HCT116 (cell line): ENCODE measurements at regions not wholly inside any gene's neighbourhood (a gene's known extent, or its start where the extent isn't known, plus 50 kb on each side); places are given as distances from the start of the nearest gene placed in this dataset.
A peak's percentile ranks its signal among the peaks of the same experiment; 100 is the strongest.

Experiments
- ATAC-seq: fragments of 200-7000 bp; cut with Tn5 transposase; 2 replicates; pipeline ENCODE4 v1.9.1; 2020; ENCODE audit warnings: mild to moderate bottlenecking, moderate library complexity
- BruUV-seq: library from RNA; stranded (reverse); fragments of 400-500 nt; replicated peaks from 2 replicates; lab custom pipeline; 2021; lab: Mats Ljungman, UMichigan
- CTCF ChIA-PET: fragments of 300-600 bp; sonication (Branson Sonifier 250); formaldehyde crosslinking; loops from one replicate; lab custom pipeline; 2021; ENCODE audit warnings: antibody characterized with exemption; lab: Charles Lee
- POLR2A ChIA-PET: fragments of 300-600, 350-600 bp; sonication (Branson Sonifier 250); formaldehyde crosslinking; loops from one replicate; lab custom pipeline; 2021; ENCODE audit warnings: antibody characterized with exemption; lab: Charles Lee
- RAD21 ChIA-PET, 2 experiments: fragments of 300-600 bp; sonication (Branson Sonifier 250); formaldehyde crosslinking; loops; one replicate each; lab custom pipeline; 2023; ENCODE audit warnings: low total read pairs in 2 of 2; ENCODE audit not compliant: uncharacterized antibody in 2 of 2, unreplicated experiment in 2 of 2, low non-redundant PET in 1 of 2; lab: Charles Lee
- DNase-seq: peaks from one replicate; pipeline ENCODE4 v3.0.0-alpha.2; 2010; ENCODE audit warnings: low read depth, low spot score
- H2AFZ ChIP-seq: fragments of 200-600 bp; shearing (Covaris generic), sonication (generic); 2 replicates; pipeline ENCODE4 v1.6.1; 2017; ENCODE audit warnings: low read depth, mixed run types, mixed read lengths, antibody characterized with exemption, low read length; ENCODE audit not compliant: poor library complexity, severe bottlenecking
- H3K27ac ChIP-seq: 2 replicates; pipeline ENCODE4 v1.5.1; 2012; ENCODE audit warnings: low read depth, low read length
- H3K27me3 ChIP-seq: fragments of 200-600 bp; sonication (generic); 2 replicates; pipeline ENCODE4 v1.6.1; 2016; ENCODE audit warnings: mixed run types, low read length, mixed read lengths; ENCODE audit not compliant: insufficient read depth
- H3K36me3 ChIP-seq, 2 experiments: fragments of 200-500 bp in 1 of 2; fragments of 200-600 bp in 1 of 2; sonication (Bioruptor generic) in 1 of 2; sonication (generic) in 1 of 2; 2 replicates each; pipeline versions ENCODE4 v1.5.1 to v1.6.1; 2014 to 2016; ENCODE audit warnings: low read length in 2 of 2, inconsistent platforms in 1 of 2, mixed read lengths in 1 of 2, mixed run types in 1 of 2; ENCODE audit not compliant: insufficient read depth in 2 of 2, control insufficient read depth in 1 of 2
- H3K4me1 ChIP-seq, 2 experiments: fragments of 200-600 bp in 1 of 2; sonication (generic) in 1 of 2; 2 replicates each; pipeline versions ENCODE4 v1.5.1 to v1.6.1; 2012 to 2017; ENCODE audit warnings: low read length in 2 of 2, inconsistent platforms in 1 of 2, mild to moderate bottlenecking in 1 of 2, mixed read lengths in 1 of 2, mixed run types in 1 of 2, moderate library complexity in 1 of 2; ENCODE audit not compliant: insufficient read depth in 2 of 2, control insufficient read depth in 1 of 2
- H3K4me2 ChIP-seq: fragments of 200-600 bp; sonication (generic); 2 replicates; pipeline ENCODE4 v1.6.1; 2017; ENCODE audit warnings: mixed run types, low read length, mixed read lengths
- H3K4me3 ChIP-seq, 2 experiments: fragments of 200-600 bp in 1 of 2; sonication (generic) in 1 of 2; replicated peaks in 1 of 2; 2 replicates each; pipeline ENCODE4 v1.5.1; 2011 to 2016; ENCODE audit warnings: low read length in 2 of 2, control low read depth in 1 of 2, low read depth in 1 of 2, mild to moderate bottlenecking in 1 of 2, mixed read lengths in 1 of 2, mixed run types in 1 of 2
- H3K79me2 ChIP-seq: fragments of 200-600 bp; sonication (generic); 2 replicates; pipeline ENCODE4 v1.6.1; 2017; ENCODE audit warnings: mild to moderate bottlenecking, mixed run types, low read length, moderate library complexity, mixed read lengths; ENCODE audit not compliant: insufficient read depth
- H3K9ac ChIP-seq: fragments of 200-600 bp; sonication (generic); 2 replicates; pipeline ENCODE4 v1.6.1; 2016; ENCODE audit warnings: low read length, mixed read lengths
- H3K9me2 ChIP-seq: fragments of 200-600 bp; sonication (generic), shearing (Covaris generic); 2 replicates; pipeline ENCODE4 v1.6.1; 2017; ENCODE audit warnings: mixed run types, mild to moderate bottlenecking, moderate library complexity; ENCODE audit not compliant: insufficient read depth
- H3K9me3 ChIP-seq, 2 experiments: fragments of 200-500 bp in 1 of 2; fragments of 200-600 bp in 1 of 2; sonication (Bioruptor generic) in 1 of 2; sonication (generic) in 1 of 2; 2 replicates each; pipeline ENCODE4 v1.6.1; 2014 to 2017; ENCODE audit warnings: low read length in 2 of 2, mixed read lengths in 2 of 2, inconsistent platforms in 1 of 2, low read depth in 1 of 2, mild to moderate bottlenecking in 1 of 2, mixed run types in 1 of 2, moderate library complexity in 1 of 2; ENCODE audit not compliant: control insufficient read depth in 1 of 2, insufficient read depth in 1 of 2
- H4K20me1 ChIP-seq: fragments of 200-600 bp; sonication (generic), shearing (Covaris generic); 2 replicates; pipeline ENCODE4 v1.6.1; 2017; ENCODE audit warnings: mixed run types, mild to moderate bottlenecking, moderate library complexity; ENCODE audit not compliant: insufficient read depth
- CEBPB ChIP-seq: IDR thresholded peaks from 2 replicates; pipeline ENCODE4 v1.6.1; 2012; ENCODE audit warnings: low read depth
- EGR1 ChIP-seq: IDR thresholded peaks from 2 replicates; pipeline ENCODE4 v1.6.1; 2012; ENCODE audit warnings: low read depth
- ELF1 ChIP-seq: IDR thresholded peaks from 2 replicates; pipeline ENCODE4 v1.6.1; 2012; ENCODE audit warnings: low read depth, borderline replicate concordance
- EZH2 ChIP-seq: fragments of 200-600 bp; sonication (generic); IDR thresholded peaks from 2 replicates; pipeline ENCODE4 v1.6.1; 2017; ENCODE audit warnings: antibody characterized with exemption, mixed run types
- EZH2phosphoT487 ChIP-seq: fragments of 200-600 bp; IDR thresholded peaks from 2 replicates; pipeline ENCODE4 v1.6.1; 2018; ENCODE audit warnings: antibody characterized with exemption, borderline replicate concordance
- JUND ChIP-seq: IDR thresholded peaks from 2 replicates; pipeline ENCODE4 v1.6.1; 2012
- MAX ChIP-seq: IDR thresholded peaks from 2 replicates; pipeline ENCODE4 v1.6.1; 2012
- POLR2A ChIP-seq: IDR thresholded peaks from 2 replicates; pipeline ENCODE4 v1.7.0; 2011; ENCODE audit warnings: borderline replicate concordance; ENCODE audit not compliant: insufficient read depth, insufficient read length; ENCODE audit errors: extremely low read depth
- POLR2AphosphoS5 ChIP-seq: IDR thresholded peaks from 2 replicates; pipeline ENCODE4 v1.6.1; 2011; ENCODE audit warnings: mild to moderate bottlenecking, low read depth, low read length, moderate library complexity
- SIN3A ChIP-seq: IDR thresholded peaks from 2 replicates; pipeline ENCODE4 v1.6.1; 2012; ENCODE audit warnings: low read depth
- SP1 ChIP-seq: IDR thresholded peaks from 2 replicates; pipeline ENCODE4 v1.6.1; 2012; ENCODE audit warnings: low read depth
- SRF ChIP-seq: IDR thresholded peaks from 2 replicates; pipeline ENCODE4 v1.6.1; 2012; ENCODE audit warnings: low read depth
- TCF7L2 ChIP-seq: IDR thresholded peaks from 2 replicates; pipeline ENCODE4 v1.7.0; 2011; ENCODE audit warnings: borderline replicate concordance, inconsistent platforms; ENCODE audit not compliant: insufficient read depth, insufficient read length; ENCODE audit errors: extremely low read depth
- YY1 ChIP-seq: IDR thresholded peaks from 2 replicates; pipeline ENCODE4 v1.6.1; 2011; ENCODE audit warnings: low read length, low read depth, moderate library complexity, mild to moderate bottlenecking; ENCODE audit not compliant: insufficient replicate concordance; ENCODE audit errors: extremely low read depth
- ZBTB33 ChIP-seq: IDR thresholded peaks from 2 replicates; pipeline ENCODE4 v1.6.1; 2011; ENCODE audit warnings: mild to moderate bottlenecking, low read length, moderate library complexity; ENCODE audit not compliant: insufficient replicate concordance; ENCODE audit errors: extremely low read depth
- ZFX ChIP-seq: fragments of 450-650 bp; IDR thresholded peaks from 2 replicates; pipeline ENCODE4 v1.6.1; 2017
- ZNF274 ChIP-seq: fragments of 200-500 bp; sonication (Bioruptor generic); IDR thresholded peaks from 2 replicates; pipeline ENCODE4 v1.6.1; 2014; ENCODE audit warnings: mild to moderate bottlenecking, low read depth, low read length, inconsistent platforms
- intact Hi-C: fragments of 100-400 bp; cut with micrococcal nuclease; formaldehyde crosslinking; loops from 2 replicates; pipeline ENCODE4 v1.10.0; 2022
- TF ChIP-seq, protein P1 (sequence below): IDR thresholded peaks from 2 replicates; pipeline ENCODE4 v1.6.1; 2012
- TF ChIP-seq, protein P2 (sequence below), 3 experiments: fragments of 200-600 bp in 1 of 3; sonication (generic) in 1 of 3; IDR thresholded peaks in 2 of 3; conservative IDR thresholded peaks in 1 of 3; 2 replicates each; pipeline ENCODE4 v1.5.1; 2012 to 2017; ENCODE audit warnings: low read depth in 2 of 3, low read length in 2 of 3, antibody characterized with exemption in 1 of 3, borderline replicate concordance in 1 of 3, control low read depth in 1 of 3, mild to moderate bottlenecking in 1 of 3, mixed read lengths in 1 of 3, mixed run types in 1 of 3, moderate library complexity in 1 of 3; ENCODE audit not compliant: insufficient read depth in 1 of 3

- CTCF ChIA-PET = no interaction called here
- POLR2A ChIA-PET = no interaction called here
- Histone ChIP-seq H4K20me1 (no peaks in the 10 kb centered on the region), H3K4me1 (peaks cover 0 to 10% of the 10 kb centered on the region in 2 experiments; a peak in 3 of 4 replicates), H3K9ac (no peak overlapping the region), H3K9me2 (no peaks in the 10 kb centered on the region), H3K9me3 (no peaks in the 10 kb centered on the region), H3K4me3 (no peak overlapping the region), H3K36me3 (no peaks in the 10 kb centered on the region), H2AFZ (no peak overlapping the region), H3K27ac (no peak overlapping the region), H3K27me3 (peaks cover 11% of the 10 kb centered on the region; the same call in 1 of the 2 replicates), H3K4me2 (no peak overlapping the region), H3K79me2 (no peaks in the 10 kb centered on the region)
- no TSS peak for BruUV-seq
- RAD21 ChIA-PET = no interaction called here
- ATAC-seq (no peak), DNase-seq (no peak)
- TF ChIP-seq JUND (no peak), ZNF274 (no peak), SIN3A (no peak), TCF7L2 (no peak), ZBTB33 (no peak), POLR2A (no peak), CEBPB (no peak), MAX (no peak), ZFX (no peak)
- intact Hi-C loops = no loop called here
These were observed 90.4 kb upstream of the KIT start for GRCh38 chr4:54567327-54567726.

DNA sequence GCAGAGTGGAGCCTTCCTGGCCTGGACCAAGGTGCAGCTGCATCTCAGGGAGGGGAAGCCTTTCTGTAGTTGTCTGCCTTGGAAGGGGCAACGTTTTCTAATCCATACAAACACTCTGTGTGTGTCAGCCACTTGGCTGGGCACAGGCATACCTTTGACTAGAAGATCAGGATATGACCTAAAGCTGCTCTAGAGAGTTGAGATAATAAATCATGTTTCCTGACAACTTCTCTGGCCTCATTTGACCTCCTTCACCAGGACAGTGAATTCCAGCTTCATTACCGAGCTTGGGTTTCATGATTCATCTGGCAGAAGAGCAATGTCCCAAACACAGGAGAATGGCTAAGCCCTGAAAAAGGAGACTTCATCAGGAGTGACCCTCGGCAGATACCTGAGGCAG, 89.6 kb upstream of the KIT start:
- CTCF ChIA-PET = no interaction called here
- Histone ChIP-seq H3K4me1 (peaks cover 0 to 10% of the 10 kb centered on the region in 2 experiments; a peak in 3 of 4 replicates), H3K36me3 (no peaks in the 10 kb centered on the region), H3K4me3 (no peak overlapping the region), H3K9ac (no peak overlapping the region), H3K27me3 (peaks cover 11% of the 10 kb centered on the region; the same call in 1 of the 2 replicates), H2AFZ (no peak overlapping the region), H3K79me2 (no peaks in the 10 kb centered on the region), H4K20me1 (no peaks in the 10 kb centered on the region), H3K27ac (no peak overlapping the region), H3K4me2 (peak overlapping the region; percentile 28), H3K9me2 (no peaks in the 10 kb centered on the region), H3K9me3 (no peaks in the 10 kb centered on the region)
- POLR2A ChIA-PET = no interaction called here
- BruUV-seq = no TSS peak
- RAD21 ChIA-PET = no interaction called here
- DNase-seq = no peak
- ATAC-seq = peak; percentile 44
- intact Hi-C loops = no loop called here
- TF ChIP-seq SRF (no peak), YY1 (no peak), EGR1 (no peak), EZH2phosphoT487 (no peak), POLR2AphosphoS5 (no peak), POLR2A (no peak), SP1 (no peak), ELF1 (no peak), EZH2 (no peak), CEBPB (no peak)
- TF ChIP-seq, protein P1, sequence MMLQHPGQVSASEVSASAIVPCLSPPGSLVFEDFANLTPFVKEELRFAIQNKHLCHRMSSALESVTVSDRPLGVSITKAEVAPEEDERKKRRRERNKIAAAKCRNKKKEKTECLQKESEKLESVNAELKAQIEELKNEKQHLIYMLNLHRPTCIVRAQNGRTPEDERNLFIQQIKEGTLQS = no peak
- TF ChIP-seq, protein P2, sequence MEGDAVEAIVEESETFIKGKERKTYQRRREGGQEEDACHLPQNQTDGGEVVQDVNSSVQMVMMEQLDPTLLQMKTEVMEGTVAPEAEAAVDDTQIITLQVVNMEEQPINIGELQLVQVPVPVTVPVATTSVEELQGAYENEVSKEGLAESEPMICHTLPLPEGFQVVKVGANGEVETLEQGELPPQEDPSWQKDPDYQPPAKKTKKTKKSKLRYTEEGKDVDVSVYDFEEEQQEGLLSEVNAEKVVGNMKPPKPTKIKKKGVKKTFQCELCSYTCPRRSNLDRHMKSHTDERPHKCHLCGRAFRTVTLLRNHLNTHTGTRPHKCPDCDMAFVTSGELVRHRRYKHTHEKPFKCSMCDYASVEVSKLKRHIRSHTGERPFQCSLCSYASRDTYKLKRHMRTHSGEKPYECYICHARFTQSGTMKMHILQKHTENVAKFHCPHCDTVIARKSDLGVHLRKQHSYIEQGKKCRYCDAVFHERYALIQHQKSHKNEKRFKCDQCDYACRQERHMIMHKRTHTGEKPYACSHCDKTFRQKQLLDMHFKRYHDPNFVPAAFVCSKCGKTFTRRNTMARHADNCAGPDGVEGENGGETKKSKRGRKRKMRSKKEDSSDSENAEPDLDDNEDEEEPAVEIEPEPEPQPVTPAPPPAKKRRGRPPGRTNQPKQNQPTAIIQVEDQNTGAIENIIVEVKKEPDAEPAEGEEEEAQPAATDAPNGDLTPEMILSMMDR (IDR thresholded peaks at IDR 0.05 in 2 of 3, conservative IDR thresholded peaks at IDR 0.05 in 1 of 3; ENCODE audit: borderline replicate concordance in 1 of 3, insufficient read depth in 1 of 3, low read depth in 2 of 3, low read length in 2 of 3) = no peak
